Embryonic facial prominence (tissue), 1 donor: ENCODE measurements at regions not wholly inside any gene's neighbourhood (a gene's known extent, or its start where the extent isn't known, plus 50 kb on each side); places are given as distances from the start of the nearest gene placed in this dataset.
"Not testable (repeated sequence)": the region's sequence is repeated elsewhere in the genome, so short reads cannot be mapped to it uniquely, and the experiment has no call there.

Experiments used
- DNase-seq: peaks from one replicate; pipeline ENCODE4 v3.0.0-alpha.2; 2016; ENCODE audit errors: extremely low spot score

- no peak for DNase-seq
These were observed 102.6 kb upstream of the ZPLD1 start for GRCh38 chr3:102332205-102332604.

- DNase-seq = no peak
These were observed 101.9 kb upstream of the ZPLD1 start for GRCh38 chr3:102332934-102333333.

GRCh38 chr3:102336130-102336529 is 98.7 kb upstream of the ZPLD1 start:
- no peak for DNase-seq

- DNase-seq = no peak
These were observed 95.1 kb upstream of the ZPLD1 start for GRCh38 chr3:102339671-102340070.

- DNase-seq = no peak
These were observed 87.9 kb upstream of the ZPLD1 start for GRCh38 chr3:102346897-102347296.

- no peak for DNase-seq
These were observed 85.9 kb upstream of the ZPLD1 start for GRCh38 chr3:102348904-102349303.

GRCh38 chr3:102353148-102353547 is 81.7 kb upstream of the ZPLD1 start:
- DNase-seq = no peak

GRCh38 chr3:102353805-102354204 is 81.0 kb upstream of the ZPLD1 start:
- no peak for DNase-seq

GRCh38 chr3:102354818-102355515 is 79.8 kb upstream of the ZPLD1 start:
- no peak for DNase-seq

- no peak for DNase-seq
These were observed 78.3 kb upstream of the ZPLD1 start for GRCh38 chr3:102356506-102356905.

GRCh38 chr3:102357313-102357712 is 77.5 kb upstream of the ZPLD1 start:
- not testable (repeated sequence) for DNase-seq

- DNase-seq = no peak
These were observed 74.5 kb upstream of the ZPLD1 start for GRCh38 chr3:102360183-102360860.

- no peak for DNase-seq
These were observed 73.7 kb upstream of the ZPLD1 start for GRCh38 chr3:102361101-102361500.

- DNase-seq = not testable (repeated sequence)
These were observed 68.7 kb upstream of the ZPLD1 start for GRCh38 chr3:102366116-102366515.

- no peak for DNase-seq
These were observed 59.8 kb upstream of the ZPLD1 start for GRCh38 chr3:102374863-102375634.

- DNase-seq = no peak
These were observed 56.6 kb upstream of the ZPLD1 start for GRCh38 chr3:102378216-102378615.

- DNase-seq = not testable (repeated sequence)
These were observed 52.6 kb upstream of the ZPLD1 start for GRCh38 chr3:102382201-102382600.
